A549 (cell line): ENCODE measurements at regions not wholly inside any gene's neighbourhood (a gene's known extent, or its start where the extent isn't known, plus 50 kb on each side); places are given as distances from the start of the nearest gene placed in this dataset.

ENCODE experiments used
- ATAC-seq, 2 experiments: fragments of 200-7000 bp in 1 of 2; fragments of >200 bp in 1 of 2; cut with Nextera tagmentation in 1 of 2; cut with Tn5 transposase in 1 of 2; 3 replicates each; pipeline versions ENCODE4 v1.8.0 to v1.9.1; 2018 to 2020; ENCODE audit warnings: mild to moderate bottlenecking in 1 of 2, moderate library complexity in 1 of 2
- CTCF ChIA-PET: fragments of 300-600 bp; sonication (Branson Sonifier 250); formaldehyde crosslinking; extraction: SDS; loops from one replicate; lab custom pipeline; 2021; ENCODE audit warnings: antibody characterized with exemption, inconsistent platforms; lab: Yijun Ruan, JAX
- POLR2A ChIA-PET: fragments of 350-600 bp; formaldehyde crosslinking; extraction: SDS; loops from one replicate; lab custom pipeline; 2021; ENCODE audit warnings: antibody characterized with exemption, inconsistent platforms; lab: Yijun Ruan, JAX
- DNase-seq, 2 experiments: peaks; one replicate each; pipeline versions ENCODE4 v3.0.0 to v3.0.0-alpha.2; 2011 to 2016; ENCODE audit warnings: low read depth in 1 of 2, low spot score in 1 of 2
- FAIRE-seq: peaks from 2 replicates; lab custom pipeline; 2011; peaks lifted over from hg19 to GRCh38; lab: Jason Lieb, UNC
- H3K27ac ChIP-seq, 2 experiments: fragments of >200 bp; sonication (Bioruptor Twin); formaldehyde crosslinking; 3 replicates each; pipeline ENCODE4 v1.5.1; 2016 to 2017
- H3K4me1 ChIP-seq: fragments of >200 bp; sonication (Bioruptor Twin); formaldehyde crosslinking; 3 replicates; pipeline ENCODE4 v1.6.1; 2016
- H3K4me2 ChIP-seq: fragments of >200 bp; sonication (Bioruptor Twin); formaldehyde crosslinking; 3 replicates; pipeline ENCODE4 v1.6.1; 2016
- H3K4me3 ChIP-seq: fragments of >200 bp; sonication (Bioruptor Twin); formaldehyde crosslinking; 3 replicates; pipeline ENCODE4 v1.5.1; 2016
- H3K9me3 ChIP-seq: fragments of >200 bp; sonication (Bioruptor Twin); formaldehyde crosslinking; 3 replicates; pipeline ENCODE4 v1.6.1; 2016
- BCL3 ChIP-seq: fragments of >200 bp; sonication (Bioruptor Twin); formaldehyde crosslinking; IDR thresholded peaks from 3 replicates; pipeline ENCODE4 v1.6.1; 2016
- BHLHE40 ChIP-seq: IDR thresholded peaks from 2 replicates; pipeline ENCODE4 v1.6.1; 2012; ENCODE audit warnings: low read depth, low read length, inconsistent platforms
- CBX2 ChIP-seq: fragments of 200-600 bp; sonication (generic); IDR thresholded peaks from 2 replicates; pipeline ENCODE4 v1.6.1; 2016; ENCODE audit warnings: low read depth, mild to moderate bottlenecking, borderline replicate concordance
- CHD4 ChIP-seq: fragments of 200-600 bp; sonication (generic); IDR thresholded peaks from 2 replicates; pipeline ENCODE4 v1.6.1; 2016; ENCODE audit warnings: antibody characterized with exemption, mild to moderate bottlenecking, borderline replicate concordance
- CTCF ChIP-seq: fragments of >200 bp; sonication (Bioruptor Twin); formaldehyde crosslinking; IDR thresholded peaks from 3 replicates; pipeline ENCODE4 v1.5.1; 2016
- ELK1 ChIP-seq: fragments of 150-350 bp; IDR thresholded peaks from 2 replicates; pipeline ENCODE4 v1.6.1; 2014; ENCODE audit warnings: low read depth, mild to moderate bottlenecking, low read length
- EP300 ChIP-seq, 2 experiments: fragments of >200 bp; sonication (Bioruptor Twin); formaldehyde crosslinking; IDR thresholded peaks; 2 replicates in 1 of 2; 3 replicates in 1 of 2; pipeline ENCODE4 v1.6.1; 2016 to 2017
- ESRRA ChIP-seq: fragments of 150-350 bp; IDR thresholded peaks from 2 replicates; pipeline ENCODE4 v1.6.1; 2014; ENCODE audit warnings: mild to moderate bottlenecking, low read length, borderline replicate concordance
- HEYL ChIP-seq: fragments of 250-450 bp; sonication (Bioruptor Pico); IDR thresholded peaks from 2 replicates; pipeline ENCODE4 v1.8.0; 2021; ENCODE audit warnings: mild to moderate bottlenecking, moderate library complexity
- HOXB13 ChIP-seq: fragments of 250-450 bp; sonication (Bioruptor Pico); IDR thresholded peaks from 2 replicates; pipeline ENCODE4 v1.5.0; 2020; ENCODE audit warnings: low read depth, mild to moderate bottlenecking, moderate library complexity
- HOXB5 ChIP-seq: fragments of 250-450 bp; sonication (Bioruptor Pico); IDR thresholded peaks from 2 replicates; pipeline ENCODE4 v1.5.0; 2020; ENCODE audit warnings: mild to moderate bottlenecking, moderate library complexity
- JUN ChIP-seq, 2 experiments: fragments of >200 bp; sonication (Bioruptor Twin); formaldehyde crosslinking; IDR thresholded peaks; 2 replicates in 1 of 2; 3 replicates in 1 of 2; pipeline ENCODE4 v1.6.1; 2016 to 2017
- MAX ChIP-seq: IDR thresholded peaks from 2 replicates; pipeline ENCODE4 v1.6.1; 2012
- MAZ ChIP-seq: fragments of 150-350 bp; IDR thresholded peaks from 2 replicates; pipeline ENCODE4 v1.6.1; 2014; ENCODE audit warnings: antibody characterized with exemption, low read depth, low read length, borderline replicate concordance
- MYC ChIP-seq: IDR thresholded peaks from 2 replicates; pipeline ENCODE4 v1.6.1; 2012; ENCODE audit warnings: mild to moderate bottlenecking, inconsistent platforms, low read length, improper control_type of control experiment, borderline replicate concordance
- NFE2L2 ChIP-seq: fragments of 150-350 bp; conservative IDR thresholded peaks from 2 replicates; pipeline ENCODE4 v1.6.1; 2014; ENCODE audit warnings: low read length
- NR3C1 ChIP-seq: fragments of >200 bp; sonication (Bioruptor Twin); formaldehyde crosslinking; IDR thresholded peaks from 3 replicates; pipeline ENCODE4 v1.6.1; 2017
- POLR2A ChIP-seq: IDR thresholded peaks from 2 replicates; pipeline ENCODE4 v1.6.1; 2012; ENCODE audit warnings: mild to moderate bottlenecking, low read length
- POLR2AphosphoS2 ChIP-seq: conservative IDR thresholded peaks from 2 replicates; pipeline ENCODE4 v1.6.1; 2012; ENCODE audit warnings: low read length, improper control_type of control experiment, inconsistent platforms
- RAD21 ChIP-seq, 2 experiments: fragments of >200 bp in 1 of 2; sonication (Bioruptor Twin) in 1 of 2; formaldehyde crosslinking in 1 of 2; IDR thresholded peaks in 1 of 2; conservative IDR thresholded peaks in 1 of 2; 2 replicates in 1 of 2; 3 replicates in 1 of 2; pipeline ENCODE4 v1.6.1; 2012 to 2018; ENCODE audit warnings: inconsistent platforms in 1 of 2
- RARB ChIP-seq: fragments of 250-450 bp; sonication (Bioruptor Pico); IDR thresholded peaks from 2 replicates; pipeline ENCODE4 v1.8.0; 2021; ENCODE audit warnings: mild to moderate bottlenecking, moderate library complexity
- RNF2 ChIP-seq: fragments of 200-600 bp; sonication (generic); IDR thresholded peaks from 2 replicates; pipeline ENCODE4 v1.6.1; 2016; ENCODE audit warnings: low read depth, mild to moderate bottlenecking, antibody characterized with exemption, moderate library complexity, borderline replicate concordance
- SMC3 ChIP-seq: fragments of >200 bp; sonication (Bioruptor Twin); formaldehyde crosslinking; IDR thresholded peaks from 3 replicates; pipeline ENCODE4 v1.6.1; 2018; ENCODE audit warnings: inconsistent platforms
- SREBF2 ChIP-seq: fragments of 450-650 bp; IDR thresholded peaks from 2 replicates; pipeline ENCODE4 v1.6.1; 2014; ENCODE audit warnings: mild to moderate bottlenecking, moderate library complexity
- TFCP2L1 ChIP-seq: fragments of 250-450 bp; sonication (Bioruptor Pico); IDR thresholded peaks from 2 replicates; pipeline ENCODE4 v1.5.0; 2021; ENCODE audit warnings: mild to moderate bottlenecking
- ZNF302 ChIP-seq: fragments of 250-450 bp; sonication (Bioruptor Pico); IDR thresholded peaks from 2 replicates; pipeline ENCODE4 v1.9.0; 2021; ENCODE audit warnings: inconsistent platforms, mild to moderate bottlenecking, moderate library complexity
- WGBS: methylation state at CpG from one replicate; pipeline ENCODE4 v1.1.6; 2017; ENCODE audit errors: missing lambda C conversion rate; 5-methylcytosine and 5-hydroxymethylcytosine counted together

- ATAC-seq (no peak), DNase-seq (no peak)
- CTCF ChIA-PET = interaction anchor here (1.1 kb wide), 1 partner anchor 30 kb away, joined by 3 read pairs; no protein-coding TSS in a partner anchor
- Histone ChIP-seq H3K4me1 (no peaks in the 10 kb centered on the region), H3K27ac (no peak overlapping the region), H3K4me2 (no peak overlapping the region), H3K9me3 (no peaks in the 10 kb centered on the region)
- 94% methylated on average over 4 of the region's 4 CpGs for WGBS
- POLR2A ChIA-PET = no interaction called here
- TF ChIP-seq JUN (IDR thresholded peaks at IDR 0.05) (no peak), CBX2 (no peak), SMC3 (no peak), BCL3 (no peak), MAZ (no peak), BHLHE40 (no peak), POLR2AphosphoS2 (no peak), RARB (no peak), NR3C1 (no peak), TFCP2L1 (CRISPR knock-in tag) (no peak), ESRRA (no peak), ELK1 (no peak), RNF2 (no peak), CTCF (no peak), SREBF2 (no peak; the same call in 1 of the 2 replicates), RAD21 (conservative IDR thresholded peaks at IDR 0.05 in 1 of 2, IDR thresholded peaks at IDR 0.05 in 1 of 2) (no peak), NFE2L2 (no peak)
- TF ChIP-seq, all 56 proteins: peak for 0
- no peak overlapping the region for H3K4me3 ChIP-seq
- no peak for FAIRE-seq
Measured at GRCh38 chr7:149595078-149595477, 97.5 kb upstream of the ZNF746 start.

GRCh38 chr7:149588930-149589329, 91.3 kb upstream of the ZNF746 start:
- no peak for TF ChIP-seq NR3C1
- TF ChIP-seq MYC = no peak
- TF ChIP-seq EP300 (IDR thresholded peaks at IDR 0.05) = no peak
- no peak for TF ChIP-seq HOXB13 (CRISPR knock-in tag)
- TF ChIP-seq POLR2A = no peak
- TF ChIP-seq HOXB5 (CRISPR knock-in tag) = no peak
- no peak for TF ChIP-seq MAX
- TF ChIP-seq ZNF302 (CRISPR knock-in tag) = no peak
- no peak for TF ChIP-seq HEYL
- TF ChIP-seq JUN (IDR thresholded peaks at IDR 0.05) = no peak
- TF ChIP-seq BHLHE40 = no peak
- no peak for TF ChIP-seq CHD4
- ChIA-PET POLR2A (no interaction called here), CTCF (no interaction called here)
- peaks cover 8% of the 10 kb centered on the region for H3K9me3 ChIP-seq
- no peak overlapping the region for H3K4me2 ChIP-seq
- H3K4me1 ChIP-seq = no peaks in the 10 kb centered on the region
- 93% methylated on average over 1 of the region's 1 CpG for WGBS
- ATAC-seq (no peak), FAIRE-seq (no peak), DNase-seq (no peak)
- no peak overlapping the region for H3K27ac ChIP-seq
- no peak overlapping the region for H3K4me3 ChIP-seq
